ENCODE measurements at regions not wholly inside any gene's neighbourhood (a gene's known extent, or its start where the extent isn't known, plus 50 kb on each side); places are given as distances from the start of the nearest gene placed in this dataset.
"Not testable (repeated sequence)": the region's sequence is repeated elsewhere in the genome, so short reads cannot be mapped to it uniquely, and the experiment has no call there.

- Histone ChIP-seq H3K27ac (replicated peaks) (no peak overlapping the region), H3K27me3 (ENCODE audit: insufficient read depth, poor library complexity, severe bottlenecking) (no peaks in the 10 kb centered on the region), H3K4me3 (replicated peaks; ENCODE audit: insufficient read depth, low read length) (no peak overlapping the region)
- DNase-seq (ENCODE audit: low read depth in 1 of 2, low spot score in 1 of 2) = no peak
- TF ChIP-seq GABPA (IDR thresholded peaks at IDR 0.05; ENCODE audit: low read depth) (no peak), SPI1 (IDR thresholded peaks at IDR 0.05; ENCODE audit: borderline replicate concordance, low read depth) (no peak)
These were observed 122.9 kb upstream of the PDE7B start for GRCh38 chr6:135728589-135728988.

GRCh38 chr6:135731116-135731515, 120.4 kb upstream of the PDE7B start:
- Histone ChIP-seq H3K4me3 (replicated peaks; ENCODE audit: insufficient read depth, low read length) (no peak overlapping the region), H3K27ac (replicated peaks) (no peak overlapping the region), H3K27me3 (ENCODE audit: insufficient read depth, poor library complexity, severe bottlenecking) (no peaks in the 10 kb centered on the region)
- no peak for TF ChIP-seq CTCF (IDR thresholded peaks at IDR 0.05; ENCODE audit: insufficient read depth, low read length)
- no peak for DNase-seq (ENCODE audit: low read depth in 1 of 2, low spot score in 1 of 2)

- H3K27me3 ChIP-seq (ENCODE audit: insufficient read depth, poor library complexity, severe bottlenecking); H3K4me3 ChIP-seq (replicated peaks; ENCODE audit: insufficient read depth, low read length); H3K27ac ChIP-seq (replicated peaks); DNase-seq (ENCODE audit: low read depth in 1 of 2, low spot score in 1 of 2): not testable (repeated sequence)
These were observed 115.2 kb upstream of the PDE7B start for GRCh38 chr6:135736351-135736750.

GRCh38 chr6:135738636-135739035, 112.9 kb upstream of the PDE7B start:
- H3K27me3 ChIP-seq (ENCODE audit: insufficient read depth, poor library complexity, severe bottlenecking) = peaks cover 6% of the 10 kb centered on the region
- H3K4me3 ChIP-seq (replicated peaks; ENCODE audit: insufficient read depth, low read length) = no peak overlapping the region
- DNase-seq (ENCODE audit: low read depth in 1 of 2, low spot score in 1 of 2) = no peak
- no peak overlapping the region for H3K27ac ChIP-seq (replicated peaks)
- no peak for TF ChIP-seq REST (IDR thresholded peaks at IDR 0.05; ENCODE audit: insufficient replicate concordance, low read depth)
- no peak for TF ChIP-seq POLR2AphosphoS5 (IDR thresholded peaks at IDR 0.05; ENCODE audit: low read depth)

GRCh38 chr6:135739288-135739687, 112.2 kb upstream of the PDE7B start:
- no peak overlapping the region for H3K4me3 ChIP-seq (replicated peaks; ENCODE audit: insufficient read depth, low read length)
- peaks cover 6% of the 10 kb centered on the region for H3K27me3 ChIP-seq (ENCODE audit: insufficient read depth, poor library complexity, severe bottlenecking)
- TF ChIP-seq REST (IDR thresholded peaks at IDR 0.05; ENCODE audit: insufficient replicate concordance, low read depth) = no peak
- no peak for TF ChIP-seq CTCF (IDR thresholded peaks at IDR 0.05; ENCODE audit: insufficient read depth, low read length)
- no peak for TF ChIP-seq POLR2AphosphoS5 (IDR thresholded peaks at IDR 0.05; ENCODE audit: low read depth)
- TF ChIP-seq SPI1 (IDR thresholded peaks at IDR 0.05; ENCODE audit: borderline replicate concordance, low read depth) = no peak
- TF ChIP-seq GABPA (IDR thresholded peaks at IDR 0.05; ENCODE audit: low read depth) = no peak
- H3K27ac ChIP-seq (replicated peaks) = no peak overlapping the region
- DNase-seq (ENCODE audit: low read depth in 1 of 2, low spot score in 1 of 2) = no peak
